DND-41 (cell line): ENCODE measurements at regions not wholly inside any gene's neighbourhood (a gene's known extent, or its start where the extent isn't known, plus 50 kb on each side); places are given as distances from the start of the nearest gene placed in this dataset.
"Not testable (repeated sequence)": the region's sequence is repeated elsewhere in the genome, so short reads cannot be mapped to it uniquely, and the experiment has no call there.

ENCODE experiments used
- ATAC-seq: fragments of 200-7000 bp; cut with Tn5 transposase; 3 replicates; pipeline ENCODE4 v1.9.1; 2021; ENCODE audit warnings: low read depth; ENCODE audit not compliant: insufficient read depth
- DNase-seq: peaks from one replicate; pipeline ENCODE4 v3.0.0-alpha.2; 2020
- H2AFZ ChIP-seq: 2 replicates; pipeline ENCODE4 v1.6.0; 2012; ENCODE audit warnings: low read depth, low read length
- H3K27ac ChIP-seq: 2 replicates; pipeline ENCODE4 v1.5.1; 2012; ENCODE audit warnings: low read length, inconsistent platforms
- H3K27me3 ChIP-seq: fragments of 200-600 bp; sonication (generic); 2 replicates; pipeline ENCODE4 v1.6.0; 2012; ENCODE audit warnings: low read length, mild to moderate bottlenecking, inconsistent platforms; ENCODE audit not compliant: insufficient read depth, poor library complexity
- H3K36me3 ChIP-seq: 2 replicates; pipeline ENCODE4 v1.5.1; 2012; ENCODE audit warnings: low read length, inconsistent platforms; ENCODE audit not compliant: insufficient read depth
- H3K4me1 ChIP-seq: 2 replicates; pipeline ENCODE4 v1.5.1; 2012; ENCODE audit warnings: mild to moderate bottlenecking, low read length; ENCODE audit not compliant: insufficient read depth
- H3K4me2 ChIP-seq: 2 replicates; pipeline ENCODE4 v1.6.0; 2012; ENCODE audit warnings: mild to moderate bottlenecking, moderate library complexity, low read length, inconsistent platforms; ENCODE audit not compliant: insufficient read depth
- H3K4me3 ChIP-seq, 2 experiments: fragments of 200-600 bp in 1 of 2; shearing (Covaris generic) in 1 of 2; 2 replicates each; pipeline ENCODE4 v1.5.1; 2012 to 2016; ENCODE audit warnings: inconsistent platforms in 2 of 2, low read length in 2 of 2, mild to moderate bottlenecking in 2 of 2, low read depth in 1 of 2, moderate library complexity in 1 of 2
- H3K79me2 ChIP-seq: 2 replicates; pipeline ENCODE4 v1.6.0; 2012; ENCODE audit warnings: low read length, inconsistent platforms; ENCODE audit not compliant: insufficient read depth
- H3K9ac ChIP-seq: 2 replicates; pipeline ENCODE4 v1.6.0; 2012; ENCODE audit warnings: low read depth, mild to moderate bottlenecking, inconsistent platforms, low read length, moderate library complexity
- H3K9me3 ChIP-seq: 2 replicates; pipeline ENCODE4 v1.5.1; 2012; ENCODE audit warnings: low read length, moderate library complexity, mild to moderate bottlenecking, inconsistent platforms; ENCODE audit not compliant: insufficient read depth, severe bottlenecking
- H4K20me1 ChIP-seq: 2 replicates; pipeline ENCODE4 v1.6.0; 2012; ENCODE audit warnings: low read length; ENCODE audit not compliant: insufficient read depth
- CTCF ChIP-seq: IDR thresholded peaks from 2 replicates; pipeline ENCODE4 v1.5.1; 2012; ENCODE audit warnings: borderline replicate concordance, low read length, moderate library complexity, mild to moderate bottlenecking; ENCODE audit not compliant: poor library complexity, severe bottlenecking; ENCODE audit errors: extremely low read depth
- EZH2 ChIP-seq: IDR thresholded peaks from 3 replicates; pipeline ENCODE4 v1.6.1; 2012; ENCODE audit warnings: borderline replicate concordance, low read depth, mild to moderate bottlenecking, moderate library complexity, low read length, inconsistent platforms; ENCODE audit not compliant: severe bottlenecking

GRCh38 chrX:66110112-66110511 lies 53.9 kb upstream of the HEPH start:
- no peak overlapping the region for H3K4me3 ChIP-seq
- no peaks in the 10 kb centered on the region for H3K36me3 ChIP-seq
- H3K4me2 ChIP-seq: no peak overlapping the region
- H3K4me1 ChIP-seq: no peaks in the 10 kb centered on the region
- no peak overlapping the region for H2AFZ ChIP-seq
- no peak overlapping the region for H3K9ac ChIP-seq
- H4K20me1 ChIP-seq: no peaks in the 10 kb centered on the region
- H3K27me3 ChIP-seq: no peaks in the 10 kb centered on the region
- TF ChIP-seq CTCF (peak; percentile 40), EZH2 (no peak)
- no peaks in the 10 kb centered on the region for H3K79me2 ChIP-seq
- ATAC-seq (no peak), DNase-seq (peak; percentile 7)
- no peaks in the 10 kb centered on the region for H3K9me3 ChIP-seq
- H3K27ac ChIP-seq: no peak overlapping the region

- H3K4me3 ChIP-seq, H3K4me2 ChIP-seq, H3K36me3 ChIP-seq, H3K27ac ChIP-seq, H3K27me3 ChIP-seq, H2AFZ ChIP-seq, DNase-seq, ATAC-seq, H3K79me2 ChIP-seq, H3K4me1 ChIP-seq, H3K9ac ChIP-seq, H4K20me1 ChIP-seq, H3K9me3 ChIP-seq: not testable (repeated sequence)
These were observed 56.2 kb upstream of the HEPH start for GRCh38 chrX:66107860-66108259.

GRCh38 chrX:66102398-66102797 lies 61.6 kb upstream of the HEPH start:
- H3K9ac ChIP-seq, H3K4me1 ChIP-seq, H3K27me3 ChIP-seq, H3K36me3 ChIP-seq, H3K27ac ChIP-seq, ATAC-seq, H3K4me3 ChIP-seq, H4K20me1 ChIP-seq, DNase-seq, H3K9me3 ChIP-seq, H3K79me2 ChIP-seq, H2AFZ ChIP-seq, H3K4me2 ChIP-seq: not testable (repeated sequence)

GRCh38 chrX:66098162-66098561 lies 58.3 kb upstream of the VSIG4 start:
- no peaks in the 10 kb centered on the region for H3K4me1 ChIP-seq
- H3K36me3 ChIP-seq: no peaks in the 10 kb centered on the region
- DNase-seq (no peak), ATAC-seq (no peak)
- no peaks in the 10 kb centered on the region for H4K20me1 ChIP-seq
- no peak overlapping the region for H3K9ac ChIP-seq
- H2AFZ ChIP-seq: no peak overlapping the region
- H3K4me2 ChIP-seq: no peak overlapping the region
- no peak overlapping the region for H3K27ac ChIP-seq
- no peaks in the 10 kb centered on the region for H3K79me2 ChIP-seq
- H3K27me3 ChIP-seq: no peaks in the 10 kb centered on the region
- TF ChIP-seq CTCF (no peak), EZH2 (no peak)
- no peaks in the 10 kb centered on the region for H3K9me3 ChIP-seq
- H3K4me3 ChIP-seq: no peak overlapping the region

- not testable (repeated sequence) for H3K27ac ChIP-seq, H3K9me3 ChIP-seq, H3K27me3 ChIP-seq, H3K79me2 ChIP-seq, H2AFZ ChIP-seq, H3K4me2 ChIP-seq, H3K4me3 ChIP-seq, H3K36me3 ChIP-seq, ATAC-seq, H3K9ac ChIP-seq, H4K20me1 ChIP-seq, H3K4me1 ChIP-seq, DNase-seq
These were observed 57.1 kb upstream of the VSIG4 start for GRCh38 chrX:66096987-66097386.

GRCh38 chrX:66090004-66090403 lies 50.1 kb upstream of the VSIG4 start:
- not testable (repeated sequence) for ATAC-seq, H3K9me3 ChIP-seq, H3K27me3 ChIP-seq, H3K4me3 ChIP-seq, H3K4me1 ChIP-seq, H2AFZ ChIP-seq, DNase-seq, H3K4me2 ChIP-seq, H3K36me3 ChIP-seq, H3K9ac ChIP-seq, H3K79me2 ChIP-seq, H3K27ac ChIP-seq, H4K20me1 ChIP-seq
